Stimulated activated CD4-positive, alpha-beta T cell treated with anti-CD3 and anti-CD28 coated beads, Interleukin-1b, Interleukin-23, amount 100 ng/mL, for 48 hours (primary cell): ENCODE measurements at regions not wholly inside any gene's neighbourhood (a gene's known extent, or its start where the extent isn't known, plus 50 kb on each side); places are given as distances from the start of the nearest gene placed in this dataset.

ENCODE experiments used
- DNase-seq: peaks from one replicate; pipeline ENCODE4 v3.0.0-alpha.2; 2020

- no peak for DNase-seq
Observed at GRCh38 chr4:12260453-12260852, 831.8 kb upstream of the HS3ST1 start.

- no peak for DNase-seq
Observed at GRCh38 chr4:12244973-12245372, 816.3 kb upstream of the HS3ST1 start.

GRCh38 chr4:12242354-12242753 is 813.7 kb upstream of the HS3ST1 start:
- DNase-seq, result no peak

- DNase-seq, result no peak
Observed at GRCh38 chr4:12239897-12240636, 811.4 kb upstream of the HS3ST1 start.

- no peak for DNase-seq
Observed at GRCh38 chr4:12231098-12231497, 802.4 kb upstream of the HS3ST1 start.

- DNase-seq, result no peak
Observed at GRCh38 chr4:12221031-12221430, 792.3 kb upstream of the HS3ST1 start.

GRCh38 chr4:12211636-12212035 is 782.9 kb upstream of the HS3ST1 start:
- no peak for DNase-seq

- no peak for DNase-seq
Observed at GRCh38 chr4:12207396-12207795, 778.7 kb upstream of the HS3ST1 start.

- no peak for DNase-seq
Observed at GRCh38 chr4:12206091-12206490, 777.4 kb upstream of the HS3ST1 start.

- DNase-seq, result no peak
Observed at GRCh38 chr4:12203945-12204344, 775.3 kb upstream of the HS3ST1 start.

GRCh38 chr4:12200226-12200625 is 771.5 kb upstream of the HS3ST1 start:
- no peak for DNase-seq

GRCh38 chr4:12186526-12186925 is 757.8 kb upstream of the HS3ST1 start:
- no peak for DNase-seq

GRCh38 chr4:12178614-12179610 is 750.2 kb upstream of the HS3ST1 start:
- DNase-seq, result no peak

GRCh38 chr4:12177416-12177815 is 748.7 kb upstream of the HS3ST1 start:
- no peak for DNase-seq

GRCh38 chr4:12173496-12173895 is 744.8 kb upstream of the HS3ST1 start:
- DNase-seq, result no peak

GRCh38 chr4:12172198-12172973 is 743.7 kb upstream of the HS3ST1 start:
- DNase-seq, result no peak

- no peak for DNase-seq
Observed at GRCh38 chr4:12170308-12170707, 741.6 kb upstream of the HS3ST1 start.

GRCh38 chr4:12165616-12166015 is 736.9 kb upstream of the HS3ST1 start:
- no peak for DNase-seq

- no peak for DNase-seq
Observed at GRCh38 chr4:12146339-12146738, 717.6 kb upstream of the HS3ST1 start.

- DNase-seq, result no peak
Observed at GRCh38 chr4:12145768-12146167, 717.1 kb upstream of the HS3ST1 start.

GRCh38 chr4:12145106-12145505 is 716.4 kb upstream of the HS3ST1 start:
- no peak for DNase-seq

- no peak for DNase-seq
Observed at GRCh38 chr4:12144051-12144450, 715.4 kb upstream of the HS3ST1 start.

GRCh38 chr4:12140864-12141263 is 712.2 kb upstream of the HS3ST1 start:
- DNase-seq, result no peak
